ENCODE measurements at regions not wholly inside any gene's neighbourhood (a gene's known extent, or its start where the extent isn't known, plus 50 kb on each side); places are given as distances from the start of the nearest gene placed in this dataset.
A peak's percentile ranks its signal among the peaks of the same experiment; 100 is the strongest.

DNA sequence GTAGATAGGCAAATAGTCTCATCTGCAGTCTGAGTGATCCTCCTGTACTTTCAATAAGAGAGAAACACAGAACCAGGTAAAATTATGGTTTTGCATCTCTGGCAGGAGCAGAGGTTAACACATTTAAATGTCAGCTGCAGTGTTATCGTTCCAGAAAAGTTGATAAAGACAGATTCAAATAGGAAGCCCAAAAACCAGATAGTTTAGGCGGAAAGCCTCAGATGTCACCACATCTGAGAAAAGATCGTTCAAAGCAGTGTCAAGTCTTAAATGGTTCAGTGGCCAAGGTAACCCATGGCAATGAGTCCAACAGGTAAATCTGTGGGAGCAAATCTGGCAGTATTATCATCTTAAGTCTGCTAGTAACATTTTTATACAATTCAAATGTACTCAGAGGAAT, 542.1 kb upstream of the MEF2C start:
- FAIRE-seq (peak; percentile 17), DNase-seq (ENCODE audit: insufficient read length) (no peak)
- TF ChIP-seq POLR2A (IDR thresholded peaks at IDR 0.05; ENCODE audit: low read depth, low read length) (no peak), POLR2AphosphoS5 (IDR thresholded peaks at IDR 0.05; ENCODE audit: low read depth, low read length) (no peak), TAF1 (IDR thresholded peaks at IDR 0.05; ENCODE audit: borderline replicate concordance, low read depth, low read length) (no peak)

- FAIRE-seq (no peak), DNase-seq (ENCODE audit: insufficient read length) (no peak)
- TF ChIP-seq POLR2AphosphoS5 (IDR thresholded peaks at IDR 0.05; ENCODE audit: low read depth, low read length) (no peak), TAF1 (IDR thresholded peaks at IDR 0.05; ENCODE audit: borderline replicate concordance, low read depth, low read length) (no peak), POLR2A (IDR thresholded peaks at IDR 0.05; ENCODE audit: low read depth, low read length) (no peak)
Observed at GRCh38 chr5:89421035-89421434, 538.1 kb upstream of the MEF2C start.

GRCh38 chr5:89418407-89419085, 535.6 kb upstream of the MEF2C start:
- DNase-seq (ENCODE audit: insufficient read length), result no peak
- peak; percentile 14 for FAIRE-seq
- TF ChIP-seq TAF1 (IDR thresholded peaks at IDR 0.05; ENCODE audit: borderline replicate concordance, low read depth, low read length) (no peak), POLR2AphosphoS5 (IDR thresholded peaks at IDR 0.05; ENCODE audit: low read depth, low read length) (no peak), POLR2A (IDR thresholded peaks at IDR 0.05; ENCODE audit: low read depth, low read length) (no peak)

- TF ChIP-seq TAF1 (IDR thresholded peaks at IDR 0.05; ENCODE audit: borderline replicate concordance, low read depth, low read length) (no peak), POLR2AphosphoS5 (IDR thresholded peaks at IDR 0.05; ENCODE audit: low read depth, low read length) (no peak), POLR2A (IDR thresholded peaks at IDR 0.05; ENCODE audit: low read depth, low read length) (no peak)
- DNase-seq (ENCODE audit: insufficient read length), result no peak
- FAIRE-seq, result no peak
Observed at GRCh38 chr5:89417990-89418389, 535.0 kb upstream of the MEF2C start.

DNA sequence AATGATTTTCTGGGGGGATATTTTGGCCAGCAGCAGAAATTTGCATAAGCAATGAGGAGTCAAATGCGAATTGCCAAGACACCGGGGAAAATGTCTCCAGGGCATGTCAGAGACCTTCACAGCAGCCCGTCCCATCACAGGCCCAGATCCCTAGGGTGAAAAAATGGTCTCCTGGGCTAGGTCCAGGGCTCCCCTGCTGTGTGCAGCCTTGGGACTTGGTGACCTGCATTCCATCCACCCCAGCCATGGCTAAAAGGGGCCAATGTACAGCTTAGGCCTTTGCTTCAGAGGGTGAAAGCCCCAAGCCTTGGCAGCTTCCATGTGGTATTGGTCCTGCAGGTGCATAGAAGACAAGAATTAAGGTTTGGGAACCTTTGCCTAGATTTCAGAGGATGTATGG, 534.5 kb upstream of the MEF2C start:
- TF ChIP-seq POLR2A (IDR thresholded peaks at IDR 0.05; ENCODE audit: low read depth, low read length), result no peak
- no peak for TF ChIP-seq TAF1 (IDR thresholded peaks at IDR 0.05; ENCODE audit: borderline replicate concordance, low read depth, low read length)
- no peak for TF ChIP-seq POLR2AphosphoS5 (IDR thresholded peaks at IDR 0.05; ENCODE audit: low read depth, low read length)
- FAIRE-seq, result no peak
- DNase-seq (ENCODE audit: insufficient read length), result no peak

DNA sequence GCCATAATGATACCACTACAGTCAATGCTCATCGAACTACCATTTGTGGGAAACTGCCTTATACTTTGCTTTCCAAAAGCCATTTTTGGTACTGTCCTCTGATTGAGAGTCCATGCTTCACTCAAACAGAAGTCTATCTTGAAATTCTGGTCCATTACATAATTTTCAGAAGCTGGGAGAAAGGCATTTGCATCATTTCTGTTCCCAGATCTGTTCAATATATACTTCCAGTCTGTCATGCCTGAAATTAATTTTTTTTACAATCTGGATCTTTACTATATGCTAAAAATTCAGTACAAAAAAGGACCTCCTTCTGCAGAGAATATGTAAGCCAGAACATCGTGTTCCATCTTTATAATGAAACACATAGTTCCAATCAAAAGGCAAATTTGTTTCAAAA, 528.9 kb upstream of the MEF2C start:
- FAIRE-seq, result no peak
- DNase-seq (ENCODE audit: insufficient read length), result no peak
- TF ChIP-seq POLR2A (IDR thresholded peaks at IDR 0.05; ENCODE audit: low read depth, low read length) (no peak), TAF1 (IDR thresholded peaks at IDR 0.05; ENCODE audit: borderline replicate concordance, low read depth, low read length) (no peak), POLR2AphosphoS5 (IDR thresholded peaks at IDR 0.05; ENCODE audit: low read depth, low read length) (no peak)

DNA sequence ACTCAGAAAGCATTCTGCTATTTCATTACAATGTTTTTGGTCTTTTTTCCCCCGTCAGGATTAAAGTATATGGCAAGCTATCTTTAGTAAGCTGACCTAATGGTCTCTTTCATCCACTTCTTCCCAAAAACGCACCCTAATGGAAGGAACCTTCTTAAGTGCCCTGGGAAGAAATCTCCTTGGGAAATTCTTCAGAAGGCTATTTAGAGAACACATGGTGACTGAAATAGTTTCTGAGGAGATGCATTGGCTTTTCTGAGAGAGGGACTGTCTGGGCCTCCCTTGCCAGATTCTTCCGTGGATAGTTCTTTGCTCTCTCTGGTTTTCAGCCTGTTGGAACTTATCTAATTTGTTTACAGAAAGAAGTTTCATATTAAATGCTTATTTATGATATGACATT, 524.1 kb upstream of the MEF2C start:
- no peak for DNase-seq (ENCODE audit: insufficient read length)
- TF ChIP-seq POLR2AphosphoS5 (IDR thresholded peaks at IDR 0.05; ENCODE audit: low read depth, low read length), result no peak
- no peak for FAIRE-seq

GRCh38 chr5:89401659-89402058, 518.7 kb upstream of the MEF2C start:
- TF ChIP-seq TAF1 (IDR thresholded peaks at IDR 0.05; ENCODE audit: borderline replicate concordance, low read depth, low read length), result no peak
- no peak for TF ChIP-seq POLR2AphosphoS5 (IDR thresholded peaks at IDR 0.05; ENCODE audit: low read depth, low read length)
- no peak for TF ChIP-seq POLR2A (IDR thresholded peaks at IDR 0.05; ENCODE audit: low read depth, low read length)
- DNase-seq (ENCODE audit: insufficient read length) (no peak), FAIRE-seq (no peak)

- FAIRE-seq, result no peak
- no peak for TF ChIP-seq POLR2A (IDR thresholded peaks at IDR 0.05; ENCODE audit: low read depth, low read length)
- no peak for TF ChIP-seq TAF1 (IDR thresholded peaks at IDR 0.05; ENCODE audit: borderline replicate concordance, low read depth, low read length)
- TF ChIP-seq POLR2AphosphoS5 (IDR thresholded peaks at IDR 0.05; ENCODE audit: low read depth, low read length), result no peak
- no peak for DNase-seq (ENCODE audit: insufficient read length)
Observed at GRCh38 chr5:89401012-89401411, 518.0 kb upstream of the MEF2C start.

DNA sequence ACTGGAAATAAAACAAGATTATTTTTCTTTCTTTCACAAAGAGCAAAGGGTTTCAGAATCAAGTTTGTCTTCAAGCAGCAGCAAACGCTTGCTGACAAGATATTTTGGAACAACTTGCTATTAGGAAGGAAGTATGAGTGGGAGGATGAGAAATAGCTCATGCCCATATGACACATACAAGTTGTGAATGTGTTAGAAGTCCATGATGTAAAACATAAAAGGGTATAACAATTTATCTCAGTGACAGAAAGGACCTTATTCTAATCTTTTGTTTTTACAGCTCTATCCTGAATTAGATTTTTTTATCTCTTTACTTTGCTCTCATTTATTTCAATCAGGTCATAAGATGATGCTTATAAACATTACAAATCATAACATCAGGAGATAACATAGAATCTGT, 516.6 kb upstream of the MEF2C start:
- no peak for TF ChIP-seq TAF1 (IDR thresholded peaks at IDR 0.05; ENCODE audit: borderline replicate concordance, low read depth, low read length)
- no peak for TF ChIP-seq POLR2A (IDR thresholded peaks at IDR 0.05; ENCODE audit: low read depth, low read length)
- TF ChIP-seq POLR2AphosphoS5 (IDR thresholded peaks at IDR 0.05; ENCODE audit: low read depth, low read length), result no peak
- FAIRE-seq (peak; percentile 54), DNase-seq (ENCODE audit: insufficient read length) (no peak)

DNA sequence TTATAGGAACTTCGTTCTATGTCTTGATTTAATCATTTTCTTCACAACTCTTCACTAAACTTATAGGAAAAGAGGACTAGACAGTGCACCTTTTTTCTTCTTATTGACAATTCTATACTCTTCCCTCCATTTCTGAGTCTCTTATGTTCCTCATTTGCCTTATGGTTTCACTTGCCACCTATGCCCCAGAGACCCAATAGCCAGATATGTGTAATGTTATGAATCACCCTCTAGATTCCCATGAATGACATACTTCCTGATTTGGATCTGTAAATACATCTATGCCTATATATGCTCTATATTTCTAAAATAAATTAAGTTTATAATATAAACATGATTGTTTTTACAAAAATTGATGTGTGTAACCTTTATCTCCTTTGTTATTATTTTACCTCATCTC, 514.1 kb upstream of the MEF2C start:
- no peak for TF ChIP-seq POLR2AphosphoS5 (IDR thresholded peaks at IDR 0.05; ENCODE audit: low read depth, low read length)
- no peak for TF ChIP-seq TAF1 (IDR thresholded peaks at IDR 0.05; ENCODE audit: borderline replicate concordance, low read depth, low read length)
- no peak for TF ChIP-seq POLR2A (IDR thresholded peaks at IDR 0.05; ENCODE audit: low read depth, low read length)
- FAIRE-seq (peak; percentile 9), DNase-seq (ENCODE audit: insufficient read length) (no peak)

DNA sequence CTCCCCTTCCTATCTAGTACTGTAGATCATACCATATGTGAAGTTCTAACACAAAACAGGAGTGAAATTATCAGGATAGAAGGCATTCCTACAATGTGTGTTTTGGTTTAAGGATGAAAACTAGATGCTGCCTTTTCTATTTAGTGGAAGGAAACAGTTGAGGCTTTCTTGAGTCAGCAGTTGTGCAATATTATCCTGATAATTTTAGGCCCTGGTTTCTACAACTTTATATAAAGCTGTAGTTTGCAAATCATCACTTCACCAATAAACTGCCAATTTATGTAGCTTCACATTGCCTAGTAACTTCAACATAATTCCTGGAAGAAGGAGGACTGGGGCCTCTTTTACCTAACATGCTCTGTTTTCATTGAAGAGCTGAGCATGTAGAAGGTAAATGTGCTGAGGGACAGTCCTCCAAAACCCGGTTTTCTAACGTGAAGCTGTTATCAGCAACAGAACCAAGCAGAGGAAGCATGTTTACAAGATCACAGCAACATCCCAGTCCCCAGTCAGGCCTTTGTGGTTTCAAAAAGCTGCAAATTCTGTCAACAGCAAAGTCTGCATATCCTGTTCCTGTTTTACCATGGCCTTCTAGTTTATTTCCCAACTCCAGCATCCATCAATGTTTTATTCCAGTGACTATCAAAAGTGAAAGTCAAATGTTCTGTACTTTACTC, 513.4 kb upstream of the MEF2C start:
- DNase-seq (ENCODE audit: insufficient read length) (no peak), FAIRE-seq (peak; percentile 87)
- TF ChIP-seq POLR2AphosphoS5 (IDR thresholded peaks at IDR 0.05; ENCODE audit: low read depth, low read length) (no peak), POLR2A (IDR thresholded peaks at IDR 0.05; ENCODE audit: low read depth, low read length) (no peak), TAF1 (IDR thresholded peaks at IDR 0.05; ENCODE audit: borderline replicate concordance, low read depth, low read length) (no peak)

Data from GM12892 (cell line).